RWPE2 (cell line): ENCODE measurements at regions not wholly inside any gene's neighbourhood (a gene's known extent, or its start where the extent isn't known, plus 50 kb on each side); places are given as distances from the start of the nearest gene placed in this dataset.

Source experiments
- ATAC-seq: fragments of 200-7000 bp; cut with Tn5 transposase; 3 replicates; pipeline ENCODE4 v1.9.1; 2021; ENCODE audit warnings: low read depth
- DNase-seq: peaks from one replicate; pipeline ENCODE4 v3.0.0-alpha.2; 2020; ENCODE audit warnings: low spot score
- H3K27ac ChIP-seq: fragments of 450-650 bp; 2 replicates; pipeline ENCODE4 v1.5.1; 2017; ENCODE audit warnings: mild to moderate bottlenecking; ENCODE audit not compliant: poor library complexity, severe bottlenecking
- H3K27me3 ChIP-seq: fragments of 250-450 bp; sonication (Bioruptor Pico); 2 replicates; pipeline ENCODE4 v1.5.1; 2021; ENCODE audit warnings: mild to moderate bottlenecking, moderate library complexity; ENCODE audit not compliant: insufficient read depth, poor library complexity, severe bottlenecking
- H3K36me3 ChIP-seq: fragments of 250-450 bp; sonication (Bioruptor Pico); 2 replicates; pipeline ENCODE4 v1.5.1; 2020; ENCODE audit warnings: low read depth, mild to moderate bottlenecking, moderate library complexity
- H3K4me1 ChIP-seq: fragments of 250-450 bp; sonication (Bioruptor Pico); 2 replicates; pipeline ENCODE4 v1.5.1; 2021; ENCODE audit warnings: mild to moderate bottlenecking, moderate library complexity; ENCODE audit not compliant: insufficient read depth, poor library complexity, severe bottlenecking
- H3K4me3 ChIP-seq: fragments of 250-450 bp; sonication (Bioruptor Pico); 2 replicates; pipeline ENCODE4 v1.5.1; 2021; ENCODE audit warnings: mild to moderate bottlenecking, moderate library complexity; ENCODE audit not compliant: severe bottlenecking
- H3K9me3 ChIP-seq: fragments of 250-450 bp; sonication (Bioruptor Pico); 2 replicates; pipeline ENCODE4 v1.5.1; 2021; ENCODE audit warnings: mild to moderate bottlenecking, moderate library complexity; ENCODE audit not compliant: severe bottlenecking
- TF ChIP-seq, protein P1 (sequence below): fragments of 450-650 bp; IDR thresholded peaks from one replicate; pipeline ENCODE4 v1.5.1; 2017; ENCODE audit warnings: mild to moderate bottlenecking, moderate library complexity; ENCODE audit not compliant: poor library complexity, severe bottlenecking

DNA sequence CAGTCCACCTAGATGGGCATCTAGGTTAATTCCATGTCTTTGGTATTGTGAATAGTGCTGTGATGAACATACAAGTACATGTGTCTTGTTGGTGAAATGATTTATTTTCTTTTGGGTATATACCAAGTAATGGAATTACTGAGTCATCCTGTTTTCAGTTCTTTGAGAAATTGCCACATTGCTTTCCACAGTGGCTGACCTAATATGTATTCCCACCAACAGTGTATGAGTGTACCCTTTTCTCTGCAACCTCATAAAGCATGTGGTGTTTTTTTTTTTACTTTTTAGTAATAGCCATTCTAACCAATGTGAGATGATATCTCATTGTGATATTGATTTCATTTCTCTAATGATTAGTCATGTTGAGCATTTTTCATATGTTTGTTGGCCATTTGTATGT, 86.0 kb upstream of the NDN start:
- Histone ChIP-seq H3K4me1 (no peaks in the 10 kb centered on the region), H3K36me3 (no peaks in the 10 kb centered on the region), H3K4me3 (no peak overlapping the region), H3K27me3 (no peaks in the 10 kb centered on the region), H3K27ac (no peak overlapping the region), H3K9me3 (peaks cover 7% of the 10 kb centered on the region)
- TF ChIP-seq, protein P1, sequence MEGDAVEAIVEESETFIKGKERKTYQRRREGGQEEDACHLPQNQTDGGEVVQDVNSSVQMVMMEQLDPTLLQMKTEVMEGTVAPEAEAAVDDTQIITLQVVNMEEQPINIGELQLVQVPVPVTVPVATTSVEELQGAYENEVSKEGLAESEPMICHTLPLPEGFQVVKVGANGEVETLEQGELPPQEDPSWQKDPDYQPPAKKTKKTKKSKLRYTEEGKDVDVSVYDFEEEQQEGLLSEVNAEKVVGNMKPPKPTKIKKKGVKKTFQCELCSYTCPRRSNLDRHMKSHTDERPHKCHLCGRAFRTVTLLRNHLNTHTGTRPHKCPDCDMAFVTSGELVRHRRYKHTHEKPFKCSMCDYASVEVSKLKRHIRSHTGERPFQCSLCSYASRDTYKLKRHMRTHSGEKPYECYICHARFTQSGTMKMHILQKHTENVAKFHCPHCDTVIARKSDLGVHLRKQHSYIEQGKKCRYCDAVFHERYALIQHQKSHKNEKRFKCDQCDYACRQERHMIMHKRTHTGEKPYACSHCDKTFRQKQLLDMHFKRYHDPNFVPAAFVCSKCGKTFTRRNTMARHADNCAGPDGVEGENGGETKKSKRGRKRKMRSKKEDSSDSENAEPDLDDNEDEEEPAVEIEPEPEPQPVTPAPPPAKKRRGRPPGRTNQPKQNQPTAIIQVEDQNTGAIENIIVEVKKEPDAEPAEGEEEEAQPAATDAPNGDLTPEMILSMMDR: no peak
- DNase-seq (no peak), ATAC-seq (no peak)

DNA sequence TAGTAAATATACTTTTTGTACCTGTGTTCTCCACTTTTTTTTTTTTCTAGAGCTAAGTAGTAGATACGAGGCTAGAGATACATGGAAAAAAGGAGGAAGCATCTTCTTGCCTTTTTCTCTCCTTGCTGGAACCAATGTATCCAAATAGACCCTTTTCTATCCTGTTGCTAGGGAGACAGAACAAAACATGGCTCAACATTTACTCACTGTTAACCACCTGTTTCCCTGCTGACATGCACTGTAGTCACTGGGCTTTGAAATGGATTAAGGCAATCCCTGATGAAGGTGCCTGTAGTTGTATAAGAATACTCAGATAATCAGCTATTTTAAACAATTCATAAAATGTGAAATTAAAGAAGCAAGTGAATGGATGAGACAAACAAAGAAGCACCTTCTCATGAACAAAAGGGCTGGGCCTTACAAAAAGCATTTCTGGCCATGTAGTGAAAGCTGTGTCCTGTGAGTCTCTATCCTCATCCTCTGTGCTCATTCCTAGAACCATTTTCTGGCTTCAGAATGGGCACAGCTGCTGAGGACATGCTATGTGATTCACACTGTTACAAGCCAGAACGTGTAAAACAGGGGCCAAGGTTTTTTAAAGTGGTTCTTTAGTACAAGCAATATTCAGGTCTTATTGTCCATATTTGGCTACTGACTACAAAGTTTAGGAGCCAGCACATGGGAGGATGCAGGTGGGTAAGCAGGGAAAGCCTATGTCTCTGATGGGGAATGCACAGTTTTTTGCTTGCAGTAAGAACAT, 100.4 kb upstream of the NDN start:
- 0 out of 3 replicates have a peak, but pooled peaks have one; percentile 19 for ATAC-seq

DNA sequence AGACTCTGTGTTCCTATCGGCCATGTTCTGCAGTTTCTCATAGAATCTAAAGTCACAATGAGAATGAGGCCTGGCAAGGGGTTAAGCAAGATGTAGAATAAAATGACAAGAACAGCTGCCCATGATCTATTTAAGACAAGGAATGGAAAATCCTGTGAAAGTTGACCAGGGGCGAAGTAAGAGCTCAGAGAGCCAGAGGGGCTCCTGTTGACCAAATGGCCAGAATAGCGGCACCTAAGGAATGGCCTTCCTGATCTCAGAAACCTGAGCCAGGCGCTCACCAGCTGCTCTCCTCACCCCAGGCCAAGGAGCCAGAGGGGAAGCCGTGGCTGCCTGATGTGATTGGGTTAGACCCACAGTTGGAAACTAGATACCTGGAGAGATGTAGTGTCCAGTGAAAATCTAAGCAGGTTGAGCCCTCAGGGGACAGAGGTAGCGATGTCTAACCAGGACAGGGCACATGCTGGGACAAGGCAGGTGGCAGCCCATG, 106.1 kb upstream of the NDN start:
- Histone ChIP-seq H3K4me1 (no peaks in the 10 kb centered on the region), H3K36me3 (no peaks in the 10 kb centered on the region), H3K9me3 (no peaks in the 10 kb centered on the region), H3K27me3 (no peaks in the 10 kb centered on the region), H3K27ac (no peak overlapping the region), H3K4me3 (no peak overlapping the region)
- no peak for ATAC-seq
- DNase-seq: no peak
- TF ChIP-seq, protein P1: no peak

More for the DNA sequence above, 100.4 kb upstream of the NDN start:
- no peak for DNase-seq
- no peaks in the 10 kb centered on the region for H3K4me1 ChIP-seq
- H3K27ac ChIP-seq: no peak overlapping the region
- TF ChIP-seq, protein P1: no peak
- H3K36me3 ChIP-seq: no peaks in the 10 kb centered on the region
- no peak overlapping the region for H3K4me3 ChIP-seq
- H3K27me3 ChIP-seq: no peaks in the 10 kb centered on the region
- no peaks in the 10 kb centered on the region for H3K9me3 ChIP-seq

DNA sequence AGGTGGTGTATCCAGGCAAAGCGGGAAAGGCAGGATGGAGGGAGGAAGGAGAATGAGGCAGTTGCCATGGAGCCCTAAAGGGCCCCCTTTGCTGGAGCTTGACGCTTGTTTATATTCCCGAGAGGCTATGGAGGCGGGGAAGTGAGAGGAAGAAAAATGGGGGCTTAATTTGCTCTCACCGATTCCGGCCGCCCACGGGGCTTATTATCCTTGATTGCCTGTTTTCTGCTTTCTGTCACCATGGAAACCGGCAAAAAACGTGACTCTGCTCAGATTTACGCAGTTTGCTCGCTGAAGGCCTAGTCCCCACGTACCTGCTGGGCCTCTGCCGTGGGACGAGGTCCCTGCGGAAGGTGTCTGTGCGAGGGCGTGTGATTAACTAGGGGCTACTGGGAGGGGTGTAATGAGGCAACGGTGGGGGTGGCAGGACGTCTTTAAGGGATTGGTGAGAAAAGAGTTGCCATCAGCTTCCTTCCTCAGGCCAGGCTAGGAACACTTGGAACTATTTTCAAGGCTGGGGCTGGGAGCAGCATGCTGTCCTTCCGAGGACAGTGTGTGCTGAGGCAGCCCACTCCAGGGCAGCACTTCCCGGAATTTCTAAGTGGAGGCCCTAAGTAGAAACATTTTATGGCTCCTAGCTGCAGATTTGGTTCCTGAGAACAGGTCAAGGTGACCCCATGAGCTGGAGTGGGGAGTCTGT, 110.8 kb upstream of the NDN start:
- Histone ChIP-seq H3K36me3 (no peaks in the 10 kb centered on the region), H3K4me1 (no peaks in the 10 kb centered on the region), H3K27me3 (no peaks in the 10 kb centered on the region), H3K27ac (no peak overlapping the region), H3K9me3 (no peaks in the 10 kb centered on the region), H3K4me3 (no peak overlapping the region)
- DNase-seq: no peak
- no peak for ATAC-seq
- TF ChIP-seq, protein P1: no peak
